CD4-positive, alpha-beta T cell treated with Interferon gamma for 1 hour (primary cell): ENCODE measurements at regions not wholly inside any gene's neighbourhood (a gene's known extent, or its start where the extent isn't known, plus 50 kb on each side); places are given as distances from the start of the nearest gene placed in this dataset.
"Not testable (repeated sequence)": the region's sequence is repeated elsewhere in the genome, so short reads cannot be mapped to it uniquely, and the experiment has no call there.

ENCODE experiments used
- DNase-seq: peaks from one replicate; pipeline ENCODE4 v3.0.0-alpha.2; 2020

- no peak for DNase-seq
Observed at GRCh38 chr2:125642032-125642431, 1013.9 kb upstream of the GYPC start.

DNA sequence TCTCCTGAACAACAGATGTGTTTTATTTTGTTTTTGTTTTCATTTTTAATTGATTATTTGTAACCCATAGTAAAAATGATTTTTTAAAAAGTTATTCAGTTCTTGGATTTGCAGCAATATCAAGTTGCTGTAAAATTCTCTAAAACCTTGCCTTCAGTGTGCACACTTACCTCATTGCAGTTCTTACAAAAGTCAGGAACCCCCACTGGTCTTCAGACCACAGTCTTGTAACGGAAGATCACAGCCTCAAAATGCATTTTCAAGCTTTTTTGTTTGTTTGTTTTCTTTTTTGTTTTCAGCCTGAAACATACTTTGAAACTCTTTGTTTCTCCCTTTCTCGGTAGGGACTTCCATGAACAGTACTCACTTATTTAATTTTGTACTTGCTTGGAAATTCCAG is 1012.8 kb upstream of the GYPC start:
- no peak for DNase-seq

GRCh38 chr2:125643585-125643984 is 1012.4 kb upstream of the GYPC start:
- no peak for DNase-seq

DNA sequence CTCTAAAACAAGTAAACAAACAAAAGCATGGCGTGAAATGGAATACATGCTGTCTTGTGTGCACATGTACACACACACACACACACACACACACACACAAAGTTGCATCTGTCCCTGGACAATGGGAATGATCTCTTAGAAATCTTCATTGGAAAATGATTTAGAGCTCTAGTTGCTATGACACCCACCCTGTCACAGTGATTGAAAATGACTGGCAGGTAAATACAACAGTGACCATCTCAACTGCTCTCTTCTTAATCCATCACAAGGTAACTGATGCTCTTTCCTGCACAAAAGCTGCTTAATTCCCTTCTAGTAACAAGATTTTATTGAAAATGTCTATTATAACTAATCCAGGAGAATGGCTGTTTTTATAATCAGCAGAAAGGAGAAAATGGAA is 1011.7 kb upstream of the GYPC start:
- DNase-seq: no peak

DNA sequence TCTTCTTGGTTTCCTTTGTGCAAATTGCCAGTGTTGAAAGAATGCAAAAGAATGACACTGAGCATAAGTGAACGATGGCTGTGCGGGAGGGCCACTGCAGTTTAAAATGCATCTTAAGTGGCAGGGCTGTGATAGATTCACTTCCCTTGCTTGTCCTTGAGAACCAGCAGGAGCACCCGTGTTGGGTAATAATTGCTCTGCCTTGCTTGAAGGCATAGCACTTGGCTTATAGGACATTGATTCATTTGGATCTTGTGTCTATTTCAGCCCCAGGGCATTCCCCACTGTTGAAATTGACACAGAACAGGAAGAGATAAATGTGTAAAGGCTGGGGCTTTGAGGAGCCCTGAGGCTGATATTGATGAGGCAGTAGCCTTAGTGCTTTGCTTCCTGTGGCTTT is 1003.7 kb upstream of the GYPC start:
- no peak for DNase-seq

DNA sequence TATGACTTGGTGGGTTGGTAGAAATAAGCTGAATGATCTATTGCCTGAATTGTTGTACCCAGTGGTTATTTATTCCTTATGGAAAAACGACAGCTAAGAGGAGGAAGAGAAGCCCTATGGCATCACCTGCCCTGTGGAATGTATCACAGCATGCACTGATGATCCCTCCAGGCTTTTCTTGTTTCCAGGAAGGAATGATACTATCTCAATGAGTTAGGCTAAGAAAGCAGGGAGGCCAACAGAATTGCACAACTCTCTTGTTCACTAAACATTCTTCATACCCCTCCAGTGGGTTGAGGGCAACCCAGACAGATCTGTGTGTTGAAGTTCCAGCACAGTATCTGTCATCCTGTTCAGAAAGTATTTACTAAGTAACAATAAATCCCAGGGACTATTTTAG is 1001.7 kb upstream of the GYPC start:
- no peak for DNase-seq

- no peak for DNase-seq
Observed at GRCh38 chr2:125656190-125656589, 999.8 kb upstream of the GYPC start.

DNA sequence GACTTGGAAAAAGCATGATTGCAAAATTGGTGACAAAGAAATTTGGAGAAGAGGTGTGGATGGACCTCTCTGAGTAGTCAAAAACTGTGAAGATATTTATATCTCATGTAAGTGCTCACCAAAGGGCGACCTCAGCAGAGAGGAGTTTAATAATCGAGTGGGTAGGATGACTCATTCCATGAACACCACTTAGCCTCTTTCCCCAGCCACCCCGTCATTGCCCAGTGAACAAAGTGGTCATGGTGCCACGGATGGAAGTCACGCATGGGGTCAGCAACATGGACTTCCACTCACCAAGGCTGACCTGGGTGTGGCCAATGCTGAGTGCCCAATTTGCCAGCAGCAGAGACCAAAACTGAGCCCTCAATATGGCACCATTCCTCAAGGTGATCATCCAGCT is 997.4 kb upstream of the GYPC start:
- no peak for DNase-seq

- not testable (repeated sequence) for DNase-seq
Observed at GRCh38 chr2:125660369-125660768, 995.6 kb upstream of the GYPC start.

DNA sequence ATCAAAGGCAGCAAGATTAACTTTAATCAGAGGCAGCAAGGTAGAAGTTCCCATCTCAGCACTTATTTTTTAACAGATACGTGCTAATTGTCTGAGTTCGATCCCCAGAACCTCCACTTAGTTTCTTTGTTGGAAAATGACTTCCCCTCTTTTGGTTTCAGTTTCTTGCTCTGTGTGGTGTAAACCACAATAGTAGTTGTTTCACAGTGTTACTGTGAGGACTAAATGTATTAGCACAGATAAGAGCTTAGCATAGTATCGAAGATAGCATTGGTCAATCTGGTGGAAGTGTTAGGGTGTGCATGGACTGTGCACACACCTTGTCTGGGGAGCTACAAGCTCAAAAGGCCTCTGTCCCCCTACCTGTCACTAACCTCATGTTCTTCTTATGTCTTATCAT is 988.3 kb upstream of the GYPC start:
- no peak for DNase-seq

DNA sequence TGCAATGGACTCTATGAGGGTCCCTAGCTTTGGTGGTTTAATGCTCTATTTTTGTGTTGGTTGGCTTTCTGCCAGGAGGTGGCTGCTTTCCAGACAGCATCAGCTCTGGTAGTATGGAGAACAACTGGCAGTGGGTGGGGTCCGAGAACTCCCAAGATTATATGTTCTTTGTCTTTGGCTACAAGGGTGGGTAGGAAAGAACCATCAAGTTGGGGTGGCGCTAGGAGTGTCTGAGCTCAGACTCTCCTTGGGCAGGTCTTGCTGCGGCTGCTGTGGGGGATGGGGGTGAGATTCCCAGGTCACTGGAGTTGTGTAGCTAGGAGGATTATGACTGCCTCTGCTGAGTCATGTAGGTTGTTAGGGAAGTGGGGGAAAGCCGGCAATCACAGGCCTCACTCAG is 976.1 kb upstream of the GYPC start:
- DNase-seq: no peak

DNA sequence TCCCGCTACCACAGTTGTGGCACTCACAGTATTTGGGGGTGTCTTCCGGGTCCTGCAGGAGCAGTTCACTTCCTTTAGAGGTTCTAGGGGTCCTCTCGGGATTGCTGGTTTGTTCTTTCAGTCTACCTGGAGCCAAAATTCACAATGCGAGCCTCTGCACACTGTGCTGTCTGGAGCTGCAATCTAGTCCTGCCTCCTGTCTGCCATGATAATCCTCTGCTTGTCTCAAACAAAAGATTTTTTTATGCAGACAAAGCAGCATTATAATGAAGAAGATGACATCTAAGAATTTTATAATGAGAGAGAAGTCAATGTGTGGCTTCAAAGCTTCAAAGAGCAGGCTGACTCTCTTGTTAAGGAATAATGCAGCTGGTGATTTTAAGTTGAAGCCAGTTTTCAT is 975.1 kb upstream of the GYPC start:
- no peak for DNase-seq

DNA sequence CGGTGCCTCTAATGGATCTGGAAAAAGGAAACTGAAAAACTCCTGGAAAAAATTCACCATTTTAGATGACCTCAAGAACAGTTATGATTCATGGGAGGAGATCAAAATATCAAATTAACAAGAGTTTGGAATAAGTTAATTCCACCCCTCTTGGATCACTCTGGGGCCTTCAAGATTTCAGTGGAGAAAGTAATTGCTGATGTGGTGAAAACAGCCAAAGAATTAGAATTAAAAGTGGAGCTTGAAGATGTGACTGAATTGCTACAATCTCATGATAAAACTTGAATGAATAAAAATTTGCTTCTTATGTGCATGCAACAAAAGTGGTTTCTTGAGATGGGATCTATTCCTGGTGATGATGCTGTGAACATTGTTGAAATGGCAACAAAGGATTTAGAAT is 974.4 kb upstream of the GYPC start:
- DNase-seq: no peak

DNA sequence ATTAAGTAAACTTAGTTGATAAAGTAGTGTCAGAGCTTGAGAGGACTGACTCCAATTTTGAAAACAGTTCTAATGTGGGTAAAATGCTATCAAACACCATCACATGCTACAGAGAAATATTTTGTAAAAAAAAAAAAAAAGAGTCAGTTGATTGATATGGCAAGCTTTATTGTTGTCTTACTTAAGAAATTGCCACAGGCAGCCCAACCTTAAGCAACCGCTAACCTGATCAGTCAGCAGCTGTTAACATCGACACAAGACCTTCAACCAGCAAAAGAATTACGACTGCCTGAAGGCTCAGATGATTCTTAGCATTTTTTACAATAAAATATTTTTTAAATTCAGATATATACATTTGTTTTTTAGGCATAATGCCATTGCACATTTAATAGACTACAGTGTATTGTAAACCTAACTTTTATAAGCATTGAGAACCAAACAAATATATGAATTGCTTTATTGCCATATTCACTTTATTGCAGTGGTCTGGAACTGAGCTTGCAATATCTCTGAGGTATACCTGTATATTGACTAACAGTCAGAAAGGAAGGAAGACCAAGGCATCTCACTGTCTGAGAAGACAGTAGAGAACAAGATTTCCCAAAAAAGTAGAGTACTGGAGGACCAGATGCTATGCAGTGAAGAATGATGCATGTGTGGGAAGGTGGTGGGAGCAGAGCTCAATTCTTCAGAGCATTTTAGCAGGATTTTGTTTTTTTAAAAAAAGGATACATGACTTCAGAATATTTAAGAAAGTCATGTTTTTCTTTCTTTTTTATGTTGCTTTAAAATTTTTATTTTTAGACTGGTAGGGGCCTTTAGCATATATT is 973.8 kb upstream of the GYPC start:
- no peak for DNase-seq

DNA sequence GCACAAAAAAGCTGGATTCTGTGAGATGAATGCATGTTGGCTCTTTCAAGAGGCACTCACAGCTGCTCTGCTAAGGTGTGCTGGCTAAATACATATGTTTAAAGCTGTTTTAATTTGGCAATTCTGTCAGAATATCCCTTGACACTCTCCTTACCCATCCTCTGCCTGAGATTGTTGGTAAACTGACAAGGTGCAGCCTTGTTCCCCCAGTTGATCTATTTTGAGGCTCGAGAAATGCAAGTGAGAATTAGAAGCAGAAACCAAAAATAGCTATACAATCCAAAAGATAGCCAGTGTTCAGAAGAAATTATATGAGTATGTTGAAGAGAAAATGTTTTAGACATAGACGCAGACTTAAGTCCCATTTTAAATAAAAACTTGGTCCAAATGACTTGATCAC is 971.7 kb upstream of the GYPC start:
- DNase-seq: no peak

- no peak for DNase-seq
Observed at GRCh38 chr2:125684932-125685331, 971.0 kb upstream of the GYPC start.

GRCh38 chr2:125696560-125696959 is 959.4 kb upstream of the GYPC start:
- DNase-seq: no peak

GRCh38 chr2:125698280-125698679 is 957.7 kb upstream of the GYPC start:
- no peak for DNase-seq

GRCh38 chr2:125701070-125701469 is 954.9 kb upstream of the GYPC start:
- no peak for DNase-seq

DNA sequence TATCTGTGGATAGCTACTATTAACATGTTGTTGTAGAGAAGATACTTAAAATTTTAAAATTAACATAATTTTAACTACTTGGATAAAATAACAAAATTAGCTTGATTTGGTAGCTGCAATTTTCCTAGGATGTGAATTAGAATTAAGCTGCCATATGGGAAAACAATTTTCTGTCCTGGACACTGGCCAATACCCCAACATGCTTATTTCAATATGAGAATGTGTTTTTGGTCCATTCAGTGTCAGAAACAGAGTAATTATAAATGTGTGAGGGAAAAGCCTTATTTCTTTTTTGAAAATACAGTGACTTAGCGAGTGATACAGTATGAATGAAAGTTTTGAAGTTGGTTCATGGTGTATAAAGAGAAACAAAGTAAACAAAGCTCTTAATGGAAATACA is 948.3 kb upstream of the GYPC start:
- DNase-seq: no peak

DNA sequence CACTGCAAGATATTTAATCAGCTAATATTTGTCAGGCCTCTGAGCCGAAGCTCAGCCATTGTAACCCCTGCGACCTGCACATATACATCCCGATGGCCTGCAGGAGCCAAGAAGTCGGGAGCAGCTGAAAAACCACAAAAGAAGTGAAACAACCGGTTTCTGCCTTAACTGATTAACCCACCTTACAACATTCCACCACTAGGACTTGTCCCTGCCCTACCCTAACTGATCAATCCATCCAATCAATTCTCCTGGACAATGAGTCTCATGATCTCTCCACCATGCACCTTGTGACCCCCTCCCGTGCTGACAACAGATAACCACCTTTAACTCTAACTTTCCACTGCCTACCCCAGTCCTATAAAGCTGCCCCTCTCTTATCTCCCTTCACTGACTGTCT is 945.4 kb upstream of the GYPC start:
- DNase-seq: no peak

DNA sequence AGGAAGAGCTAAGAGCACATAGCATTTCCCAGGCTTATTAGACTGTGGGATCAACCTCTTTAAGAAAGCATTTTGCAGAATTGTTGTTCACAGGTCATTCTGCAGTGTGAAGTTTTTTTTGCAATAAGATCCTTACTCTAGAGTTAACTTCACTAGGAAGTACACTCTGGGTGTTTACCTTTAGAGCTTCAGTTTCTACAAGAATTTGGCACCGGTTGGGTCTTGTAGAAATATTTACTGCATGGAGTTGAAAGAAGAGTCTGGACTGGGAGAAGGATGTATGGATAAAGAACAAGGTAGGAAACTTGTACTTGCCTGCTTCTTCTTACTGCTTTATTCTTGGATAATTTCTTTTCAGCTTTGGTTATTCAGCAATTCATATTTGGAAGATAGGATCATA is 944.9 kb upstream of the GYPC start:
- no peak for DNase-seq

DNA sequence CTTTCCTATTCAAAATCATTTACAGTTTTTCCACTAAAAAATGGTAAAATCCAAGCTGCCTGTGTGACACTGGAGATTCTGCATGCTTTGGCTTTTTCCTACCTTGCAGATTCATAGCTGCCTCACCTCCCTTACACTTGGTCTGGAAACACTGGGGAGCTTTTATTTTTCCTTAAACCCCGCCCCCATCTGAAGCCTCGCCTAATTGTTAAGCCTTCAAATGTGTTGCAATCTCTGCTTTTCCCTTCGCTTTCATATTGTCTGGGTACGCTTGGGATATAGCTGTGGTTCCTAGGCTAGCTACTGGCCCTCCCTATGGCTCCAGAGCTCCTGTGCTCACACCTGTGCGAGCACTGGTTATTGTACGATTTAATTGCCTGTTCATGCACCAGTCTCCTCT is 942.4 kb upstream of the GYPC start:
- no peak for DNase-seq

DNA sequence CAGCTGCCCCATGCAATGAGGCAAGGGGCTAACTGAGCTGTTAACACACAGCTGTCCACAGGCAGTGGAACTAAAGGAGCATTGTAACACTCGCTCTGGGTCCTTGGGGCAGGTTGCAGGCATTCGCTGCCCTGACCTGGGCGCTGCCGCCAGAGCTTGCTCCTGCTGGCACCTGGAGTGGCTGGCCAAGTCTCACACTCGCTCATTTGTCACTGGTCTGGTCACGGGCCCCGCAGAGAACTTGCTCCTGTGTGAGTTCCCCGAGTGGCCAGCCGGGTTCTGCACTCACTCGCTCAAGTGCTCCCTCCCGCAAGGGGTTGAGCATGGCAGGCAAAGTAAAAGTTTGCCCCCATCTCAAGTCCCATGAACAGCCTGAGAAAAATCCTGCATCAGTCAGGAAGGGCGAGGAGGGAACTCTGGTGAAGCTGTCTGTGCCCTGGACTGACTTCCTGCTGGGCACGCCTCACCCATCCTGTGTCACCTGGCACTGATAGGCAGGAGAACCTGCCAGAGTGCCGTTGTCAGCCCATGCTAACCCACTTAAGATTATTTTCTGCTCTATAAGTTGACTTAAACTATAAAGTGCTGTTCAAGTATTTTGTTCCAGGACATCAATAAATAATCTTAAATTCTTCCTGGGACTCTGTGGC is 934.8 kb upstream of the GYPC start:
- no peak for DNase-seq

DNA sequence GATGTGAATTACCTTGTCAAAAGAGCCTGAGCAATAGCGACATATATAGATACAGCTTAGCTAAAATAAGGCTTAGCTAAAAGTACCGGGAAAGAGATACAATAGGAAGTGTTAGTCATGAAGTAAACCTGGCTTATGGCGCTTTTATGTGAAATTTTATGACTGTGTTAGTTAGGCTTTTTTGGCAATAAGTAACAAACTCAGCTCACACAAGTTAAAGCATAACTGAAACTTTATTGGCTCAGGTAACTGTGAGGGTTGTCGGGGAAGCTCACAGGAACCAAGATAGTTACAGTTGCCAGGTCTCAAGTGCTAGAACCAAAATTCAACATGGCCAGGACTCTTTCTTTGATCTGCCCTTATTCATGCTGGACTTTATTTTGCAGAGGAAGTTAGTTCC is 925.0 kb upstream of the GYPC start:
- DNase-seq: no peak
